Ascending aorta (tissue), 2 donors: ENCODE measurements at regions not wholly inside any gene's neighbourhood (a gene's known extent, or its start where the extent isn't known, plus 50 kb on each side); places are given as distances from the start of the nearest gene placed in this dataset.

Experiments
- DNase-seq, 2 donors: peaks; one replicate each; pipeline ENCODE4 v3.0.0-alpha.2; 2019; ENCODE audit warnings: low spot score in 2 of 2
- H3K27ac ChIP-seq, 2 donors: fragments of 200-600 bp; sonication (generic); one replicate each; pipeline ENCODE4 v1.5.1; 2016 to 2017; ENCODE audit warnings: mild to moderate bottlenecking in 1 of 2
- H3K27me3 ChIP-seq: fragments of 200-600 bp; sonication (generic); one replicate; pipeline ENCODE4 v1.5.1; 2017
- H3K36me3 ChIP-seq, 2 donors: fragments of 200-600 bp; sonication (generic); one replicate each; pipeline ENCODE4 v1.5.1; 2016
- H3K4me1 ChIP-seq, 2 donors: fragments of 200-600 bp; sonication (generic); one replicate each; pipeline ENCODE4 v1.5.1; 2016 to 2017; ENCODE audit warnings: mild to moderate bottlenecking in 1 of 2
- H3K4me3 ChIP-seq, 2 donors: fragments of 200-600 bp; sonication (generic); one replicate each; pipeline ENCODE4 v1.5.1; 2016 to 2017; ENCODE audit warnings: mild to moderate bottlenecking in 1 of 2
- H3K9me3 ChIP-seq, 2 donors: fragments of 200-600 bp; sonication (generic); one replicate each; pipeline ENCODE4 v1.5.1; 2016
- intact Hi-C: fragments of 100-400 bp; cut with DNase I; formaldehyde crosslinking; loops from one replicate; pipeline ENCODE4 v1.15.1; 2023
- TF ChIP-seq, protein P1 (sequence below), 3 experiments: fragments of 200-600 bp in 2 of 3; fragments of 450-650 bp in 1 of 3; sonication (generic) in 2 of 3; IDR thresholded peaks; one replicate each; pipeline ENCODE4 v1.5.1; 2016 to 2019; ENCODE audit warnings: antibody characterized with exemption in 3 of 3, mild to moderate bottlenecking in 1 of 3, moderate library complexity in 1 of 3

DNA sequence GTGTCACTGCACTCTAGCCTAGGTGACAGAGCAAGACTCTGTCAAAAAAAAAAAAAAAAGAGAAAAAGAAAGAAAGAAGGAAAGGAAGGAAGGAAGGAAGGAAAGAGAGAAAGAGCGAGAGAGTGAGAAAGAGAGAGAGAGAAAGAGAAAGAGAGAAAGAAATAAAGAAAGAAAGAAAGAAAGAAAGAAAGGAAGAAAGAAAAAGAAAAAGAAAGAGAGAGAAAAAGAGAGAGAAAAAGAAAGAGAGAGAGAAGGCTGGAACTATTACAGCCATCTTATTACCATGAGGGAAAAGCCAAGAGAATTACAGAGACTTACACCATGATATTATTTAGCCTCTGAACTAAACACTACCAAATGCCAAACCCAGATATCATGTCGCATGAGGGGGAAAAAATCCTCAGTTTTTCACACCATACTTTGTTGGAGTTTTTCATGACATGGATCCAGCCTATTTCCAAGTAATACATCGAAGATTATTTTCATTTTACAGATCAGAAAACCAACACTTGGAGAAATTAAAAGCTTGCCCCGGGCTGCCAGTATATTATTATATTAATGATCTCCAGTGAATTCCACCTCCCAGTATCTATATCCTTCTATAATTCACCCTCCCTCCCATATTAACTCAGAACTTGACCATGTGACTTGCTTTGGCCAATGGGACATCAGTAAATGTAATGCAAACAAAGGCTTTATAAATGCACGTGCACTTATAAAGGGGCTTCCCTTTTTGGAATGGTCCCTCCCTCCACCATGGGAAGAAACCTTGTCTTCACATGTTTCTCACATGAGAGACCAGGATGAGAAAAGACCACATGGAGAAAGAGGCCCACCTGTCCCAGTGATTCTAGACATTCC, 148.6 kb downstream of the MIS18A start:
- Histone ChIP-seq H3K27me3 (no peaks in the 10 kb centered on the region), H3K36me3 (no peaks in the 10 kb centered on the region), H3K4me1 (peaks cover 0 to 5% of the 10 kb centered on the region in 2 donors), H3K4me3 (no peak overlapping the region), H3K27ac (no peak overlapping the region), H3K9me3 (no peaks in the 10 kb centered on the region)
- intact Hi-C loops, result no loop called here
- TF ChIP-seq, protein P1, sequence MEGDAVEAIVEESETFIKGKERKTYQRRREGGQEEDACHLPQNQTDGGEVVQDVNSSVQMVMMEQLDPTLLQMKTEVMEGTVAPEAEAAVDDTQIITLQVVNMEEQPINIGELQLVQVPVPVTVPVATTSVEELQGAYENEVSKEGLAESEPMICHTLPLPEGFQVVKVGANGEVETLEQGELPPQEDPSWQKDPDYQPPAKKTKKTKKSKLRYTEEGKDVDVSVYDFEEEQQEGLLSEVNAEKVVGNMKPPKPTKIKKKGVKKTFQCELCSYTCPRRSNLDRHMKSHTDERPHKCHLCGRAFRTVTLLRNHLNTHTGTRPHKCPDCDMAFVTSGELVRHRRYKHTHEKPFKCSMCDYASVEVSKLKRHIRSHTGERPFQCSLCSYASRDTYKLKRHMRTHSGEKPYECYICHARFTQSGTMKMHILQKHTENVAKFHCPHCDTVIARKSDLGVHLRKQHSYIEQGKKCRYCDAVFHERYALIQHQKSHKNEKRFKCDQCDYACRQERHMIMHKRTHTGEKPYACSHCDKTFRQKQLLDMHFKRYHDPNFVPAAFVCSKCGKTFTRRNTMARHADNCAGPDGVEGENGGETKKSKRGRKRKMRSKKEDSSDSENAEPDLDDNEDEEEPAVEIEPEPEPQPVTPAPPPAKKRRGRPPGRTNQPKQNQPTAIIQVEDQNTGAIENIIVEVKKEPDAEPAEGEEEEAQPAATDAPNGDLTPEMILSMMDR (IDR thresholded peaks at IDR 0.05), result no peak
- DNase-seq, result no peak

DNA sequence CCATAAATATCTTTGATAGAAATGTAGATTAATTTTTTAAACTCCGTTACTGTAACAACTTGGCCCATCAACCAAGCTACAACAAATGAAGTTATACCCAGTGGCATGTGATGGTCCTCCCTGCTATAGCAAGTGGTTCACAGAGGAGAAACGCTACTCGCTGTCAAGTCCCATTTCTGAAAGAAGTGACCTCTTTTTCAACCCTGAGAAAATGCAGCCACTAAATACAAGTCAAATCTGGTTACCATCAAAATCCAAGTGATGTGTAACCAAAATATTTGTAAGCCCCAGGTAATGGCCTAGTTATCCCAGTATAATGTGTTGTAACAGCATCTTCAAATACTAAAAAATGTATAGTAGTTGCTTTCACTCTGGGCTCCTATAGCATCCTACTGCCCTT, 151.8 kb downstream of the MIS18A start:
- TF ChIP-seq, protein P1 (IDR thresholded peaks at IDR 0.05), result no peak
- intact Hi-C loops, result no loop called here
- Histone ChIP-seq H3K4me3 (no peak overlapping the region), H3K36me3 (no peaks in the 10 kb centered on the region), H3K9me3 (peaks cover 0 to 6% of the 10 kb centered on the region in 2 donors), H3K27me3 (no peaks in the 10 kb centered on the region), H3K4me1 (peaks cover 0 to 1% of the 10 kb centered on the region in 2 donors), H3K27ac (no peak overlapping the region)
- DNase-seq, result no peak

DNA sequence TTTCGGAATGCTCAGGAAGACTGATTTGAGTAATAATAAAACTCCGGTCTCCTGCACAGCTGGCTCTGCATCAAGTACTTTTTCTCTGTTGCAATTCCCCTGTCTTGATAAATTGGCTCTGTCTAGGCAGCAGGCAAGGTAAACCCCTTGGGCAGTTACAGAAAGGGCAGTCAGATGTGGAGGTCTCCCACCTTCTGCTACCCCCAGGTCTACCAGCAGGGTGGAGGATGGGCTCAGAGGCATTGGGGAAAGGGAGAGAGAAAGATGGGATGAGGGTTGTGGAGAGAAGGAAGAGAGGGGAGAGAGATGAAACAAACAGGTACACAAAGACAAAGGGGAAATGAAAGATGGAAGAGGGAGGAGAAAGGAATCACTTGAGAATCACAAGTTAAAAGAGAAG, 156.8 kb downstream of the MIS18A start:
- no peaks in the 10 kb centered on the region for H3K4me1 ChIP-seq
- intact Hi-C loops, result no loop called here
- H3K27ac ChIP-seq, result no peak overlapping the region
- no peaks in the 10 kb centered on the region for H3K27me3 ChIP-seq
- no peak for DNase-seq
- no peaks in the 10 kb centered on the region for H3K36me3 ChIP-seq
- no peak overlapping the region for H3K4me3 ChIP-seq
- TF ChIP-seq, protein P1 (IDR thresholded peaks at IDR 0.05), result no peak
- peaks cover 0 to 8% of the 10 kb centered on the region in 2 donors for H3K9me3 ChIP-seq

DNA sequence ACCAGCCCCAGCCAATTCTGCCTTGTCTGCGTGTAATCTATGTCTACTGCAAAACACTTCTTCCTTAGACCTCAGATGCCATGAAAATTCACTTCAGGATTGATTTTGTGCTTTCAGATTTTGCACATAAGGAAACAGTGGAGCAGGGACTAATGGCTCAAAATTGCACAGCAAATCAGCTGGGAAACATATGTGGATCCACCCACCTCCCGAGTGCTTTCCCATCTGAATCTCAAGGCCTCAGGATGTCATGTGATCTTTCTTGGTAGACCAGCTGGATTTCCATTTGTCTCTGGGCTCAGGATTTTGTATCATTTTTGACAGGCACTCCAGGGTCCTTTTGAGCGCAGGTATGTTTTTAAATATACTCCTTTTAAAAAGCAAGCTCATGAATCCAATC, 158.6 kb downstream of the MIS18A start:
- Histone ChIP-seq H3K27ac (no peak overlapping the region), H3K4me3 (no peak overlapping the region), H3K4me1 (no peaks in the 10 kb centered on the region), H3K9me3 (peaks cover 0 to 8% of the 10 kb centered on the region in 2 donors), H3K27me3 (no peaks in the 10 kb centered on the region), H3K36me3 (no peaks in the 10 kb centered on the region)
- TF ChIP-seq, protein P1 (IDR thresholded peaks at IDR 0.05), result no peak
- no peak for DNase-seq
- intact Hi-C loops, result no loop called here

DNA sequence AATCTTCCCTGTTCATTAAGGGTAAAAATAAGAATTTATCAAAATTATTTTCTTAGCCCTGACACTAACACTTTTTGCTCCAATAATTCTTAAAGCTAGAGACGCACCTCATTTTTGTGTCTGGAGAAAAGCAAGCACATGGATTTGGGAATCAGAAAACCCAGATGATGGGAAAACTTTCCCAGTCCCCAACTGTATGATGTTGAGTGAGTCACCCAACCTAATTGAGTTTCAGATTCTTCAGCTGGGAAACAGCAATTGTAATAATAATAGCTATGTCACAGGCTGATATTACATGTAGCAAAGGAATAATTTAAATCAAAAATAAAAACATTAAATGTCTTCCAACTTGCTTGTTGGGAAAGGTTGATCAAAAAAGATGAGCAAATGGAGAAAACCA, 159.0 kb downstream of the MIS18A start:
- Histone ChIP-seq H3K9me3 (peaks cover 0 to 8% of the 10 kb centered on the region in 2 donors), H3K4me1 (no peaks in the 10 kb centered on the region), H3K27me3 (no peaks in the 10 kb centered on the region), H3K36me3 (no peaks in the 10 kb centered on the region), H3K27ac (no peak overlapping the region), H3K4me3 (no peak overlapping the region)
- DNase-seq, result no peak
- TF ChIP-seq, protein P1 (IDR thresholded peaks at IDR 0.05), result no peak
- intact Hi-C loops, result no loop called here
